ENCODE measurements at regions not wholly inside any gene's neighbourhood (a gene's known extent, or its start where the extent isn't known, plus 50 kb on each side); places are given as distances from the start of the nearest gene placed in this dataset.

GRCh38 chr4:66439508-66439907 is 769.2 kb upstream of the EPHA5 start:
- TF ChIP-seq, protein P1, sequence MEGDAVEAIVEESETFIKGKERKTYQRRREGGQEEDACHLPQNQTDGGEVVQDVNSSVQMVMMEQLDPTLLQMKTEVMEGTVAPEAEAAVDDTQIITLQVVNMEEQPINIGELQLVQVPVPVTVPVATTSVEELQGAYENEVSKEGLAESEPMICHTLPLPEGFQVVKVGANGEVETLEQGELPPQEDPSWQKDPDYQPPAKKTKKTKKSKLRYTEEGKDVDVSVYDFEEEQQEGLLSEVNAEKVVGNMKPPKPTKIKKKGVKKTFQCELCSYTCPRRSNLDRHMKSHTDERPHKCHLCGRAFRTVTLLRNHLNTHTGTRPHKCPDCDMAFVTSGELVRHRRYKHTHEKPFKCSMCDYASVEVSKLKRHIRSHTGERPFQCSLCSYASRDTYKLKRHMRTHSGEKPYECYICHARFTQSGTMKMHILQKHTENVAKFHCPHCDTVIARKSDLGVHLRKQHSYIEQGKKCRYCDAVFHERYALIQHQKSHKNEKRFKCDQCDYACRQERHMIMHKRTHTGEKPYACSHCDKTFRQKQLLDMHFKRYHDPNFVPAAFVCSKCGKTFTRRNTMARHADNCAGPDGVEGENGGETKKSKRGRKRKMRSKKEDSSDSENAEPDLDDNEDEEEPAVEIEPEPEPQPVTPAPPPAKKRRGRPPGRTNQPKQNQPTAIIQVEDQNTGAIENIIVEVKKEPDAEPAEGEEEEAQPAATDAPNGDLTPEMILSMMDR (IDR thresholded peaks at IDR 0.05): no peak
- TF ChIP-seq POLR2A (IDR thresholded peaks at IDR 0.05; ENCODE audit: low read depth): no peak
- TF ChIP-seq POLR2AphosphoS5 (IDR thresholded peaks at IDR 0.05): no peak
- no peak for TF ChIP-seq EP300 (IDR thresholded peaks at IDR 0.05)

Measured in esophagus muscularis mucosa (tissue), 4 donors.